Heart left ventricle (tissue), 16 donors: ENCODE measurements at regions not wholly inside any gene's neighbourhood (a gene's known extent, or its start where the extent isn't known, plus 50 kb on each side); places are given as distances from the start of the nearest gene placed in this dataset.
A peak's percentile ranks its signal among the peaks of the same experiment; 100 is the strongest.

ENCODE experiments used
- ATAC-seq, 4 donors: fragments of 200-7000 bp; cut with Tn5 transposase; one replicate each; pipeline ENCODE4 v1.9.1; 2020 to 2022; ENCODE audit warnings: moderate library complexity in 4 of 4, mild to moderate bottlenecking in 3 of 4, moderate number of reproducible peaks in 1 of 4
- DNase-seq, 5 donors: peaks; one replicate each; pipeline ENCODE4 v3.0.0-alpha.2; 2020
- H3K27ac ChIP-seq, 12 donors: fragments of 200-600 bp; sonication (generic) in 4 of 12; one replicate each; pipeline versions ENCODE4 v1.5.0 to v1.8.0; 2016 to 2022; ENCODE audit warnings: mild to moderate bottlenecking in 2 of 12
- H3K27me3 ChIP-seq, 9 donors: fragments of 200-600 bp; sonication (generic) in 2 of 9; one replicate each; pipeline versions ENCODE4 v1.5.1 to v1.8.0; 2016 to 2022; ENCODE audit warnings: mild to moderate bottlenecking in 3 of 9
- H3K36me3 ChIP-seq, 9 donors: fragments of 200-600 bp; sonication (generic) in 2 of 9; one replicate each; pipeline versions ENCODE4 v1.5.0 to v1.8.0; 2018 to 2022; ENCODE audit warnings: mild to moderate bottlenecking in 2 of 9
- H3K4me1 ChIP-seq, 12 donors: fragments of 200-600 bp; sonication (generic) in 4 of 12; one replicate each; pipeline versions ENCODE4 v1.5.0 to v1.8.0; 2016 to 2022; ENCODE audit warnings: mild to moderate bottlenecking in 3 of 12
- H3K4me3 ChIP-seq, 12 donors: fragments of 200-600 bp; sonication (generic) in 4 of 12; one replicate each; pipeline versions ENCODE4 v1.5.0 to v1.8.0; 2017 to 2022; ENCODE audit warnings: mild to moderate bottlenecking in 9 of 12, moderate library complexity in 4 of 12
- H3K9me3 ChIP-seq, 12 donors: fragments of 200-600 bp; sonication (generic) in 4 of 12; one replicate each; pipeline versions ENCODE4 v1.5.0 to v1.8.0; 2016 to 2022; ENCODE audit warnings: mild to moderate bottlenecking in 1 of 12
- CTCF ChIP-seq, 12 donors: fragments of 200-600 bp; sonication (generic) in 4 of 12; IDR thresholded peaks; one replicate each; pipeline versions ENCODE4 v1.5.0 to v1.8.0; 2018 to 2022; ENCODE audit warnings: antibody characterized with exemption in 12 of 12, mild to moderate bottlenecking in 5 of 12
- POLR2A ChIP-seq, 2 donors: fragments of 450-650 bp; IDR thresholded peaks; one replicate each; pipeline ENCODE4 v1.6.1; 2017; ENCODE audit warnings: antibody characterized with exemption in 2 of 2, mild to moderate bottlenecking in 2 of 2, moderate library complexity in 2 of 2
- WGBS, 4 donors: extraction: QIAGEN DNeasy Blood & Tissue Kit in 2 of 4; methylation state at CpG; one replicate each; pipeline versions ENCODE4 v1.1.5 to v1.1.7; 2013 to 2018; 5-methylcytosine and 5-hydroxymethylcytosine counted together
- intact Hi-C, 10 donors: fragments of 100-400 bp; cut with DNase I; formaldehyde crosslinking; loops; one replicate each; pipeline versions ENCODE4 v1.11.1 to v1.14.2; 2022
- donor health status: ischemic (EF 13 %, LVEDD 7.1; RV severe dilation, severe dysfunction).
- donor health status: healthy with polysubstance abuse.
- donor health status: DM: no; HTN: yes; CAD: no.
- donor health status: DM: no; HTN: no; CAD: no.
- donor health status: ischemic (EF 25% LVEDD 6.9; RV normal size, moderate dysfunction).
- donor health status: ischemic (EF 25% LVEDD 5.7; RV mildly dilated, moderate dysfunction).
- donor health status: healthy.
- donor health status: DM: yes; HTN: yes; CAD: no.
- donor health status: ischemic (EF 35%, LVEDD 5.7; RV mildly dilated, moderate dysfunction).
- donor health status: nonischemic (EF 11% LVEDD 7.7; RV severe dilation, severe dysfunction).
- donor health status: DM: yes; HTN: yes; CAD: no.
- donor health status: PGD.
- donor health status: ischemic (EF 29% LVEDD 5.4; RV normal size, mild dysfunction).
- donor health status: nonischemic (EF 23%, LVEDD 6.1; RV moderate dilation, normal function).

- Histone ChIP-seq H3K4me1 (peaks cover 0 to 10% (median 0%) of the 10 kb centered on the region in 12 donors), H3K27me3 (peaks cover 0 to 7% (median 0%) of the 10 kb centered on the region in 9 donors), H3K27ac (peak overlapping the region in 3 of 12 donors; percentile 20 to 58 (median 35)), H3K4me3 (no peak overlapping the region), H3K9me3 (peaks cover 0 to 4% (median 0%) of the 10 kb centered on the region in 12 donors), H3K36me3 (no peaks in the 10 kb centered on the region)
- TF ChIP-seq CTCF (IDR thresholded peaks at IDR 0.05) (no peak), POLR2A (IDR thresholded peaks at IDR 0.05) (no peak)
- ATAC-seq (no peak), DNase-seq (no peak)
- 65 to 72% (median 70%) methylated on average over 5 of the region's 5 CpGs for WGBS, 4 donors
- intact Hi-C loops: no loop called here
These were observed 143.0 kb upstream of the CYP1B1 start for GRCh38 chr2:38218995-38219394.

- WGBS, 4 donors: 23 to 53% (median 34%) methylated on average over 4 of the region's 4 CpGs
- DNase-seq (no peak), ATAC-seq (peak; percentile 42 to 65 (median 44))
- H3K36me3 ChIP-seq: no peaks in the 10 kb centered on the region
- H3K4me1 ChIP-seq: peaks cover 0 to 14% (median 0%) of the 10 kb centered on the region in 12 donors
- H3K9me3 ChIP-seq: peaks cover 0 to 4% (median 0%) of the 10 kb centered on the region in 12 donors
- peaks cover 0 to 7% (median 0%) of the 10 kb centered on the region in 9 donors for H3K27me3 ChIP-seq
- H3K4me3 ChIP-seq: no peak overlapping the region
- H3K27ac ChIP-seq: peak overlapping the region in 7 of 12 donors; percentile 4 to 62 (median 35)
- TF ChIP-seq POLR2A (IDR thresholded peaks at IDR 0.05): no peak
- no peak for TF ChIP-seq CTCF (IDR thresholded peaks at IDR 0.05)
- intact Hi-C loops: no loop called here
These were observed 142.6 kb upstream of the CYP1B1 start for GRCh38 chr2:38218591-38218991.

- no peak for DNase-seq
- Histone ChIP-seq H3K4me1 (peaks cover 0 to 15% (median 0%) of the 10 kb centered on the region in 12 donors), H3K27ac (peak overlapping the region in 2 of 12 donors; percentile 56 to 62), H3K4me3 (no peak overlapping the region), H3K9me3 (peaks cover 0 to 5% (median 0%) of the 10 kb centered on the region in 12 donors), H3K27me3 (peaks cover 0 to 7% (median 0%) of the 10 kb centered on the region in 9 donors), H3K36me3 (no peaks in the 10 kb centered on the region)
- no peak for ATAC-seq
- TF ChIP-seq CTCF (IDR thresholded peaks at IDR 0.05) (no peak), POLR2A (IDR thresholded peaks at IDR 0.05) (no peak)
- 46 to 67% (median 55%) methylated on average over 6 of the region's 6 CpGs for WGBS, 4 donors
- intact Hi-C loops: no loop called here
These were observed 141.6 kb upstream of the CYP1B1 start for GRCh38 chr2:38217401-38218188.

GRCh38 chr2:38216886-38217285 is 140.9 kb upstream of the CYP1B1 start:
- Histone ChIP-seq H3K4me1 (peaks cover 0 to 15% (median 0%) of the 10 kb centered on the region in 12 donors), H3K4me3 (no peak overlapping the region), H3K27ac (no peak overlapping the region), H3K27me3 (peaks cover 0 to 7% (median 0%) of the 10 kb centered on the region in 9 donors), H3K36me3 (no peaks in the 10 kb centered on the region), H3K9me3 (peaks cover 0 to 12% (median 6%) of the 10 kb centered on the region in 12 donors)
- no peak for TF ChIP-seq POLR2A (IDR thresholded peaks at IDR 0.05)
- TF ChIP-seq CTCF (IDR thresholded peaks at IDR 0.05): no peak
- ATAC-seq (no peak), DNase-seq (no peak)
- intact Hi-C loops: no loop called here
